ENCODE measurements at regions not wholly inside any gene's neighbourhood (a gene's known extent, or its start where the extent isn't known, plus 50 kb on each side); places are given as distances from the start of the nearest gene placed in this dataset.
A peak's percentile ranks its signal among the peaks of the same experiment; 100 is the strongest.
"Not testable (repeated sequence)": the region's sequence is repeated elsewhere in the genome, so short reads cannot be mapped to it uniquely, and the experiment has no call there.

DNA sequence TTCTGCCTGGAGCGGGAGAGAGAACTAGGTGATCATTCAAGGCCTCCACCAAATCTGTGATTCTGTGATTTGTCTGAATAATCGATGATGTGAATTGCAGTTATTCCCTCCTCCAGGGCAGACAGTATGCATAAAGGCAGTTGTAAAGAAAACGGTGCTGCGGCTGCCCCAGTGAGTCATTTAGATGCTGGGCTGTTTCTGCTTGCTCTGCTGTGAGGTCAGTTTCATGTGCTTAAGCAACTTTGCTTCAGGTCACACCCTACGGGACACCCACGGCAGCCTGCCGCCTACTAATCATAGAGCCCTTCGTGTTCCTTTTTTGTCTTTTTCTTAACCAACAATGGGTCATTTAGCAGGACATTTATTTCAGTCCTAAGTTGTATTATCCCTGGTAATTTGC, 158.1 kb upstream of the PITRM1 start:
- DNase-seq, result peak; percentile 57

DNA sequence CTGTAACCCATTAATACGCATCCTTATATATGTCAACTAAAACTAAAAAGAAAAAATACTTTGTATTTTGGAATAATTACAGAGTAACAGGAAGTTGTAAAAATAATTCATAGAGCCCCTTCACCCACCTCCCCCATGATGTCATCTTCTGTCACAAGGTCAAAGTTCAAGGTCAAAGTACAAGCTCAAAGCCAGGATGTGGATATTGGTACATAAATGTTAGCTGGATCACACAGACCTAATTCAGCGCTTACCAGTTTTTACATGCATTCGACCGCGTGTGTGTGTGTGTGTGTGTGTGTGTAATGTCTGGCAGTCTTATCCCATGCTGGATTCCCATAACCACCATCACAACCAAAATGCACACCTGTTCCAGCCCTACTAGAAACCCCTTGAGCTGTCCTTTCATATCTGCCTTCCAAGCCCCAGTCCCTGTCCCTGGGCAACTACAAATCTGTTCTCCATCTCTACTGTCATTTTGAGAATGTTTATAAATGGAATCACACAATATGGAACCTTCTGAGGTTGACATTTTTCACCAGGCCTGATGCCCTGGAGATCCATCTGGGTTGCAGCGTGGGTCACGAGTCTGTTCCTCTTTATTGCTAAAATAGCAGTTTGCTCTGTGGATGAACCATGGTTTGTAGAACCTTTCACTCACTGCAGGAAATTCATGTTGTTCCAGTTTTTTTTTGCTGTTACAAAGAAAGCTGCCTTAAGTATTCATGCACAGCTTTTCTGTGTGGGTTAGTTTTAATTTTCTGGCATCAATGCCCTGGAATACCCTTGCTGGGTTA, 153.6 kb upstream of the PITRM1 start:
- no peak for DNase-seq

DNA sequence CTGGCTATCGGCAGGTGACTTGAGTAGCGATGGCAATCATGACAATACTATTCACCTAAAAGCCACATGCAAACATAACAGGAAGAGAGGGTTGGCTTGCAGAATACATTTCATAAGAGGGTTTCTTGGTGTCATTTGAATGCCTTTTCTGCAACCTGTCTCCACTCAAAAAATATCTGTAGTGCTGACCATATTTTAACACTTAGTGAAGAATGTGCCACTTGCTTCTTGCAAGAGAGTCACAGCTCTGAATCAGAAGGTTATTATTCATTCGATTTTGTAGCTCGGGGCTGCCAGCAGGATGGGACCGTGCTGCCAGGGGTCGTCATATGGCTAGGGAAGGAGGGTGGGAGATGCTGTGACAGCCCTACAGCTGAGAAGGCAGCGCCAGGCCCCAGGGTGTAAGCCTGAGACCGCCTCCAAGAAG, 152.0 kb upstream of the PITRM1 start:
- DNase-seq, result peak; percentile 33

DNA sequence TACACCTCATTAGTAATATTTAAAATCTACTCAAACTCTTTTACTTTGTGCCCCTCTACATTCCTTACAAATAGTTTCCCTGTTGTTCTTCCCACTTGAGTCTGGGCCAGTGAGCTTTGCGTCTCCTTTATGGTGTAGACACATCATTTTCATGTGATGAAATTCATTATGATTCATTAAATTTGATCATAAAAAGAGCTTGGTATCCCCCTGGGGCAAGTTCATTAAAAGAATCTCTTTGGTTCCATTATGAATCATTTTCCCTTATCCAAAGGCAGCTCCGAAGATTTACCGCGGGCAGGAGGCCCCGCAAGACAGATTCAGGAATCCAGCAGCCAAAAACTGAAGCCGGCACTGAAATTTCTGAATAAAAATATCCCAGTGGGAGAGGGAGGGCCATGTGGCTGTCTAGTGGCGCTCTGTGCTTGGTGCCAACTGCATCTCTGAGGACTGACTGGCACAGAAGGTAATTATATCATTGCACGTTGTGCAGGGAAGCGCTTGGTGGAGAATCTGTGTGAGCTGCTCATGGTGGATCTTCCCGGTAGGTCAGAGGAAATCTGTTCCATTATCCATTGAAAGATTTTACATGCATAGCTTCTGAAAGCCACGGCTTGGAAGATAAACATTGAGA, 151.4 kb upstream of the PITRM1 start:
- DNase-seq, result peak; percentile 94

DNA sequence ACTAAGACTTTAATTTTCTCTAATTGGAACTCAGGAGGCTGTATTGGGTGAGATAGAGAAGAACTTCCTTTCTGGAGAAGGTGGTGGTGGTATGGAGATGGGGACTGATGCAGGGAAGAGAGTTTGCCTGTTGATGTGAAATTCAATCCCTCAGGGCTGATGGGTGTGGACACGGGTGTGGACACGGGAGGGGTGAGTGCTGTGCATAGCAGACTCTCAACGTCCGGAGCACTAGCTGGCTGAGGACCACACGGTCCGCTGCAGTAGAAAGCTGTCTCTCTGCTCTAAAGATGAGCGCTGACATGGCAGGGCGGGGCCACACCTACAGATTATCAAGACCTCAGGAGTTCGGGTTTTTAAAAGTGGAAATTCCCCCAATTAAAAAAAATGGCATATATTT, 148.5 kb upstream of the PITRM1 start:
- no peak for DNase-seq

DNA sequence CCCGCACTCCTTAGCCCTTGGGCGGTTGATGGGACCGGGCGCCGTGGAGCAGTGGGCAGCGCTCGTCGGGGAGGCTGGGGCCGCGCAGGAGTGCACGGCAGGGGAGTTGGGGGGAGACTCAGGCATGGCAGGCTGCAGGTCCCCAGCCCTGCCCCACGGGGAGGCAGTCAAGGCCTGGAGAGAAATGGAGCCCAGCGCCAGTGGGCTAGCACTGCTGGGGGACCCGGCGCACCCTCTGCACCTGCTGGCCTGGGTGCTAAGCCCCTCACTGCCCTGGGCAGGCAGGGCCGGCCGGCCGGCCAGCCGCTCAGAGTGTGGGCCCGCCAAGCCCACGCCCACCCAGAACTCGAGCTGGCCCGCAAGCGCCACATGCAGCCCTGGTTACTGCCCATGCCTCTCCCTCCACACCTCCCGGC, 147.2 kb upstream of the PITRM1 start:
- no peak for DNase-seq

DNA sequence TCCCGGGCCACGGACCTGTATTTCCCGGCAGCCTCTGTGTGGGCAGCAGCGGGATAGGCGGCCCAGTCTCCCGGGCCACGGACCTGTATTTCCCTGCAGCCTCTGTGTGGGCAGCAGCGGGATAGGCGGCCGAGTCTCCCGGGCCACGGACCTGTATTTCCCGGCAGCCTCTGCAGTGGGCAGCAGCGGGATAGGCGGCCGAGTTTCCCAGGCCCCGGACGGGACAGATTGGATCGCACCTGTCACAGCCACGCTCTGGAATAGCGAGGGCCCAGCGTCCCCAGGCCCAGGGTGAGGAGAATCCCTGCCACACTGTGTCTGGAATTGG, 145.9 kb upstream of the PITRM1 start:
- DNase-seq, result not testable (repeated sequence)

DNA sequence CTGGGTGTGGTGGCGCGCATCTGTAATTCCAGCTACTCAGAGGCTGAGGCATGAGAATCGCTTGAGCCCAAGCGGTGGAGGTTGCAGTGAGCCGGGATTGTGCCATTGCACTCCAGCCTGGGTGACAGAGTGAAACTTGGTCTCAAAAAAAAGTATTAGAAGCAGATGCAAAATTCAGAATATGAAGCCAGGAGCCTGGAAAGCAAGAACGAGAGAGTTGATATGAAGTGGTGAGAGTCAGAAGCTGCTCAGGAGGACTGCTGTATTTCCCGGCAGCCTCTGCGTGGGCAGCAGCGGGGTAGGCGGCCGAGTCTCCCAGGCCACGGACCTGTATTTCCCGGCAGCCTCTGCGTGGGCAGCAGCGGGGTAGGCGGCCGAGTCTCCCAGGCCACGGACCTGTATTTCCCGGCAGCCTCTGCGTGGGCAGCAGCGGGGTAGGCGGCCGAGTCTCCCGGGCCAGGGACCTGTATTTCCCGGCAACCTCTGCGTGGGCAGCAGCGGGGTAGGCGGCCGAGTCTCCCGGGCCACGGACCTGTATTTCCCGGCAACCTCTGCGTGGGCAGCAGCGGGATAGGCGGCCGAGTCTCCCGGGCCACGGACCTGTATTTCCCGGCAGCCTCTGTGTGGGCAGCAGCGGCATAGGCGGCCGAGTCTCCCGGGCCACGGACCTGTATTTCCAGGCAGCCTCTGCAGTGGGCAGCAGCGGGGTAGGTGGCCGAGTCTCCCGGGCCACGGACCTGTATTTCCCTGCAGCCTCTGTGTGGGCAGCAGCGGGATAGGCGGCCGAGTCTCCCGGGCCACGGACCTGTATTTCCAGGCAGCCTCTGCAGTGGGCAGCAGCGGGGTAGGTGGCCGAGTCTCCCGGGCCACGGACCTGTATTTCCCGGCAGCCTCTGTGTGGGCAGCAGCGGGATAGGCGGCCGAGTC, 145.2 kb upstream of the PITRM1 start:
- DNase-seq, result not testable (repeated sequence)

DNA sequence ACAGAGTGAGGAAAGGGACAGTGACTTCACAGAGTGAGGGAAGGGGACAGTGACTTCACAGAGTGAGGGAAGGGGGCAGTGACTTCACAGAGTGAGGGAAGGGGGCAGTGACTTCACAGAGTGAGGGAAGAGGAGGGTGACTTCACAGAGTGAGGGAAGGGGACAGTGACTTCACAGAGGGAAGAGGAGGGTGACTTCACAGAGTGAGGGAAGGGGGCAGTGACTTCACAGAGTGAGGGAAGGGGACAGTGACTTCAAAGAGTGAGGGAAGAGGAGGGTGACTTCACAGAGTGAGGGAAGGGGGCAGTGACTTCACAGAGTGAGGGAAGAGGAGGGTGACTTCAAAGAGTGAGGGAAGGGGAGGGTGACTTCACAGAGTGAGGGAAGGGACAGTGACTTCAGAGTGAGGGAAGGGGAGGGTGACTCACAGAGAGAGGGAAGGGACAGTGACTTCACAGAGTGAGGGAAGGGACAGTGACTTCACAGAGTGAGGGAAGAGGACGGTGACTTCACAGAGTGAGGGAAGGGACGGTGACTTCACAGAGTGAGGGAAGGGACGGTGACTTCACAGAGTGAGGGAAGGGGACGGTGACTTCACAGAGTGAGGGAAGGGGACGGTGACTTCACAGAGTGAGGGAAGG, 142.0 kb upstream of the PITRM1 start:
- DNase-seq, result not testable (repeated sequence)

DNA sequence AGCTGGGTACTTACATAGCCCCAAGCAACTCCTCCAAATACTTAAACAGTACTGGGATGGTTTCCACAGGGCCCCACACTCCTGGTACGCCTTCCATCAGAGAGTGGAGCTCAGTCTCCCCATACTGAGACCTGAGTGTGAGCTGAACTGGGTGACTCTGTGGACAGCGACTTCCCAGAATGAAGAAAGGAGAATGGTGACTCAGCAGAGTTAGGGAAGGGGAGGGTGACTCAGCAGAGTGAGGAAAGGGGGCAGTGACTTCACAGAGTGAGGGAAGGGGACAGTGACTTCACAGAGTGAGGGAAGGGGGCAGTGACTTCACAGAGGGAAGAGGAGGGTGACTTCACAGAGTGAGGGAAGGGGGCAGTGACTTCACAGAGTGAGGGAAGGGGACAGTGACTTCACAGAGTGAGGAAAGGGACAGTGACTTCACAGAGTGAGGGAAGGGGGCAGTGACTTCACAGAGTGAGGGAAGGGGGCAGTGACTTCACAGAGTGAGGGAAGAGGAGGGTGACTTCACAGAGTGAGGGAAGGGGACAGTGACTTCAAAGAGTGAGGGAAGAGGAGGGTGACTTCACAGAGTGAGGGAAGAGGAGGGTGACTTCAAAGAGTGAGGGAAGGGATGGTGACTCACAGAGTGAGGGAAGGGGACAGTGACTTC, 141.3 kb upstream of the PITRM1 start:
- DNase-seq, result peak; percentile 77

DNA sequence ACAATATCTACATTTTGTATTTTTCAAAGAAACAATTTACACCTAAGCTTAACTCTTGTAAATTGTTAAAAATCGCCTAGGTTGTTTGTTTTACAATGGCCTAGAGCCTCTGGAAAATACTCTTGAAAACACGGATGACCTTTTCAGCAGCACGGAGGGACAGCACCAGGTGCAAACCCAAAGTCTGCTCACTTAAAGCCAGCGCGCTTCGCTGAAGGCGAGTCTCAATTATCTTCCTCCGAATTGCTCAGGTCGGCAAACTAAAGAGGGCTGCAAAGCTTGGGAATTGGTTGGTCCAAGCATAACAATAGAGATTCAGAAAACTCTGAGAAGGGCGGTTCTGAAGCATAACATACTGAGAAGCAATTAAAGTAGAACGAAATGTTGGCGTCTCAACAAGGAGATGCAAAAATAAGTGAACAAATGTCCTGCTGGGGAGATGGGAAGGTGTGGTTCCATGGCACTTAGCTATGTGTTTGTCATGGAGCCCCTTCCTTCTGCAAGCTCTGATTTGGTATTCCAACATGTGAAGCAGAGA, 139.9 kb upstream of the PITRM1 start:
- DNase-seq, result no peak

DNA sequence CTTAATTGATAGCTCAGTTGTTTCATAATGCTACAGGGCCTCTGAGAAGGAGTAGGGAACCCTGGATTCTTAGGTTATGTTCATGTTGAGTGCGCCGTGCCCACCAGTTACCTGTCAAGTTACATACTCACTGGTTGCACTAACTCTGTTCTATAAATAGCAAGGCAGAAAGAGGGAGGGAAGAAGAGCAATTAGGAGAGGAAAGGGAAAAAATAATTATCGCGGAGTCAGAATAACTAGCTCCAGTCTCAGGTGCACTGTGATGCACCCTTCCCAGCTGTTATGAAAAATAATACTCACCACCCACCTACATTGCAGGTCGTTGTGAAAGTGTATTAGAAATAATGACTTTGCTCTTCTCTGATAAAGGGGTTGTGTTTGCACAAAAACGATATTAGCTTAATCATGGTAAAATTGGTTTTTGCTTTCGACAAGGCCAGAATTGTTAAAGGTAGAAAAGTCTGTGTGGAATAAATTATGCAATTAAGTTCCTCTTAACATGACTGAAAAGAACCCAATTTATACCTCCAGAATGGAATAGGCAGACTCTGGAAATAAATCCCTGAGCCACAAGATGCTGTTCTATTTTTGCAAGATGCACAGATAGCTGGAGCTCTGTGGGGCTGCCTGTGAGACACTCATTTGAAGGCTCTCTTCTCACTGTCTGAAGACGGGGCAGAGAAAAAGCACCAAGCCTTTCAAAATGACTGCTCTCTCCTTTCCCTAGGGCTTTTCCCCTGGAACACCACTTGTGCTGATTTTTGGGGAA, 137.6 kb upstream of the PITRM1 start:
- no peak for DNase-seq

DNA sequence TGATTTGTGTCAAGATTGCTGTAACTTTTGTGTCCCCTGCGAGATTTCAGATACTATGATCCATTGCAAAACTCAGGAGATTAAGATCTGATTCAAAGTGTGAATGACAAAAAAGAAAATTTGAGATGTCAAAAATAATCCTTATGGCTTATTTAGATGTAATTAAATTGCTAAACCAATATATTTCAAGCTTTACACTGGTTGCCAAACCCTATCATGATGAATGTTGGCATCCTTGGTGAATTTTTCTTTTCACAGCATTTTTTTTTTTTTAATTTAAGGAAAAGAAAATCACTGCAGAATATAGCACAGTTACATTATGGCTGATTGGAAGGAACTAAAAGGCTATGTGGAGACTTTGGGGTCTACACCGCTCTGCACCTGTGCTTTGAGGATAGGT, 133.5 kb upstream of the PITRM1 start:
- DNase-seq, result no peak

DNA sequence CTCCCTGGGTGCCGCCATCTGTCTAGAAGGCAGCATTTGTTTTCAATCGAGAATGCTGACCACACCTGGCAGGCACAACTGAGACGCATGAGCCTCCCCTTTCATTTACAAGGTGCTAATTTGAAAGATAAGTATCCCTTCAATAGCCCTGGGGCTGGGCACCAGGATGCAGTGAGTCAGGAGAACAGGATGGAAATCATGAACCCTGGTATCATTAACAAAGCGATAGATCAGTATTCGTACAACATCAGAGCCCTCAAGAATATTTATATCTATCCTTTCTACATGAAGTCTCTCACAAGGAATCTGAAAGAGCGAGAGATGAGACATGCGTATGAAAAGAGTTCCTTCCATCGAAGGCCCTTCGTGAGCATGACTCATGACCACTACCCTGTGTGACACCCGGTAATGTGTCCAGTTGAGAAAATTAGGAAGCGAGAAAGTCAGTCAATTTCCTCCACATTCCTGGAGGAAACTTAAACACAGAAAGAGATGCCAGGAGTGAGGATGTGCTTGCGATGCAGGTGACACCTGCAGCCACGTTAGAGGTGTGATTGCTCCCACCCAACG, 123.1 kb upstream of the PITRM1 start:
- DNase-seq, result no peak

DNA sequence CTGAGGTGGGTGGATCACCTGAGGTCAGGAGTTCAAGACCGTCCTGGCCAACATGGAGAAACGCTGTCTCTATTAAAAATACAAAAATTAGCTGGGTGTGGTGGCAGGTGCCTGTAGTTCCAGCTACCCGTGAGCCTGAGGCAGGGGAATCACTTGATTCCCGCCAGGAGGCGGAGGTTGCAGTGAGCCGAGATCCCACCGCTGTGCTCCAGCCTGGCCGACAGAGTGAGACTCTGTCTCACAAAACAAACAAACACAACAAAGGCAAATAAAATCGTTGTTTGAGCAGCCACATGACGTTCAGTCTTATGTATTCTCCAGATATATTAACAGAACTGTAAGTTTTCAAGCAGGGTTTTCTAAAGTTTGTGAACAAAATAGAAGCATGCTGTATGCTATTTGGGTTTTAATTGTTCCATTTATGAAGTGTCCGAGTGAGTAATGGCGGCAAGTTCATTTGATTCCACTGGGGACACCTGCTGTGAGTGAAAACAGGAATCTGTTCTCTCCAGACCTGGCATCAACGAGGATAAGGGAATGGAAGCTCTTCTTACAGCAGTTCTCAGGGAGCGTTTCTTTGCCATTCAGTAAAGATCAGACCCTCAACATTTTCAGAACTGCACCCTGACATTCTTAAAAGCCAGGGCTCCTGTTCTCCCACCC, 122.5 kb upstream of the PITRM1 start:
- DNase-seq, result no peak

DNA sequence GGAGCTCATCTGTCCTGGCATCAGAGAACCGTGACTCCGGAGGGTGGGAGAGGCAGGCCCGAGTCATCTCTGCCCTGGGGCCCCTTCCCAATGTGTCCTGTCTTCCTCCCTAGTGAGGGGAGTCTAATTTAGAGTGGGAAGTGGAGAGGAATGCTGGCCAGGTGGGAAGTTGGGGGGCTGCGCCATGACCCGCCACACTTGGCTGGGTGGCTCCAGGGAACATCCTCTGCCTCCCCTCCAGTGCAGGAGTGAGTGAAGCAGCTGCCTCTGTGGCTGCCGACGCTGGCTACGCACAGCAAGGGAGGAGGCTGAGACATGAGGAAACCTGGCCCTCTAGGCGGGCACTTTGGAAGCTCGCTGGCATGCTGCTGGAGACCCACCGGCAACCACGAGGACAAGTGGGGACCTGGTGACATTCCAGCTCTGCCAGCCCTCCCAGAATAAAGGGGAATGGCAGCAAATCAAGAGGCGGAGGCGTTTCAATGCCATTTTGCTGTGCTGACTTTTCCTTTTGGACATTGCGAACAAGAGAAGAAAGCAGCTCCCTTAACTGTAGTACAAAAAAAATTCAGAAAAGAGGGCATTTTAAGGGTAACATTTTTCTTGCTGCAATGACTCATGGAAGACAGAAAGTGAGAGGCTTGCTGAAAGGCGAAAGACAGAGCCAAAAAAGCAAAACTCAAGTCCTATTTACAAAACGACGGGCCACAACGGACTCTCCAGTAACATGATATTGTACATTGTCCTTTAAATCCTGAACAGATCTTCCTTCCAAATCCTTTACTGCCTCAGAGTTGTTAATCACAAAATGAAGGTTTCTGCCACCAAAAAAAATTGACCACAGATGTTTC, 121.2 kb upstream of the PITRM1 start:
- DNase-seq, result peak; percentile 56

DNA sequence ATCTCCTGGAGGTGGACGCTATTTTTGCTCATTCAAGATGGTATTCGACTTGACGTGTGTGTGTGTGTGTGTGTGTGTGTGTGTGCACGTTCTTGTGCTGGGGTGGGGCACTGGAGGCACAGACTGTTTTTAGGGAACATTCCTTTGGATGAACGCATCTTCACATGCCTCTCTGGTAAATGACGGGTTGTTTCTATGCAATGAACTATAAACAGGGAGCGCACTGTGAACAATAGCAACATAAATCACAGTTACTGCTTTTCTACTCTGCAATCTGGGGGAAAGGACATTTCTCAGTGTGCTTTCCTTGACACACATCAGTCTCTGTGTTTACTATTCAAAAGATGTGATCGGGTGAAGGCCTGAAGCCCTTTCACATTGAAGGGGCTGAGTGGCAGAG, 120.1 kb upstream of the PITRM1 start:
- DNase-seq, result peak; percentile 77

DNA sequence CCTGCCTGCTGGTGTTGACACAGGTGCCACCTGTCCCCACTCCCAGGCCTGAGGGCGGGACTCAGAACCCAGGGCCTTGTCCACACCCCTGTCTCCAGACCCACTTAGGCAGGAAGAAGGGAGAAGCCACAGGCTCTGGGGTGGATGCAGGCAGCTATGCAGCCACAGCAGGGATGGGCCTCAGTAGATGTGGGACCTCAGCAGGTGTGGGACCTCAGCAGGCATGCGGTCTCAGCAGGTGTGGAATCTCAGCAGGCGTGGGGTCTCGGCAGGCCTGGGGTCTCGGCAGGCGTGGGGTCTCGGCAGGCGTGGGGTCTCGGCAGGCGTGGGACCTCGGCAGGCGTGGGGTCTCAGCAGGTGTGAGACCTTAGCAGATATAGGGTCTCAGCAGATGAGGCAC, 118.0 kb upstream of the PITRM1 start:
- no peak for DNase-seq
